Prostate gland (tissue), 2 donors: ENCODE measurements at regions not wholly inside any gene's neighbourhood (a gene's known extent, or its start where the extent isn't known, plus 50 kb on each side); places are given as distances from the start of the nearest gene placed in this dataset.

Source experiments
- DNase-seq: peaks from one replicate; pipeline ENCODE4 v3.0.0-alpha.2; 2019; ENCODE audit warnings: low spot score
- H3K27ac ChIP-seq, 2 donors: fragments of 200-600 bp; sonication (generic); 2 replicates each; pipeline ENCODE4 v1.5.1; 2017 to 2019
- H3K27me3 ChIP-seq: fragments of 200-600 bp; sonication (generic); replicated peaks from 2 replicates; pipeline ENCODE4 v1.5.1; 2019; ENCODE audit not compliant: insufficient read depth
- H3K36me3 ChIP-seq, 2 donors: fragments of 200-600 bp; sonication (generic); 1 replicate in 1 of 2; 2 replicates in 1 of 2; pipeline versions ENCODE4 v1.5.1 to v1.8.1; 2017 to 2019
- H3K4me1 ChIP-seq: fragments of 200-600 bp; sonication (generic); replicated peaks from 2 replicates; pipeline ENCODE4 v1.5.1; 2019
- H3K4me3 ChIP-seq, 2 donors: fragments of 200-600 bp; sonication (generic); 2 replicates each; pipeline ENCODE4 v1.5.1; 2017 to 2019
- H3K9me3 ChIP-seq: fragments of 200-600 bp; sonication (generic); 2 replicates; pipeline ENCODE4 v1.5.1; 2017
- POLR2A ChIP-seq: fragments of 450-650 bp; IDR thresholded peaks from one replicate; pipeline ENCODE4 v1.6.1; 2016; ENCODE audit warnings: antibody characterized with exemption, mild to moderate bottlenecking
- POLR2AphosphoS5 ChIP-seq: sonication (generic); formaldehyde crosslinking; IDR thresholded peaks from one replicate; pipeline ENCODE4 v1.6.1; 2017; ENCODE audit warnings: antibody characterized with exemption
- WGBS: methylation state at CpG from one replicate; pipeline ENCODE4 v1.1.5; 2018; 5-methylcytosine and 5-hydroxymethylcytosine counted together
- intact Hi-C: fragments of 100-400 bp; cut with DNase I; formaldehyde crosslinking; loops from one replicate; pipeline ENCODE4 v1.14.2; 2022
- TF ChIP-seq, protein P1 (sequence below), 4 experiments: fragments of 200-600 bp in 2 of 4; fragments of 450-650 bp in 2 of 4; sonication (generic) in 2 of 4; IDR thresholded peaks; 1 replicate in 3 of 4; 2 replicates in 1 of 4; pipeline ENCODE4 v1.5.1; 2016 to 2019; ENCODE audit warnings: antibody characterized with exemption in 4 of 4, mild to moderate bottlenecking in 2 of 4, moderate library complexity in 2 of 4

- WGBS: 82% methylated on average over 2 of the region's 2 CpGs
- TF ChIP-seq POLR2AphosphoS5 (no peak), POLR2A (no peak)
- TF ChIP-seq, protein P1, sequence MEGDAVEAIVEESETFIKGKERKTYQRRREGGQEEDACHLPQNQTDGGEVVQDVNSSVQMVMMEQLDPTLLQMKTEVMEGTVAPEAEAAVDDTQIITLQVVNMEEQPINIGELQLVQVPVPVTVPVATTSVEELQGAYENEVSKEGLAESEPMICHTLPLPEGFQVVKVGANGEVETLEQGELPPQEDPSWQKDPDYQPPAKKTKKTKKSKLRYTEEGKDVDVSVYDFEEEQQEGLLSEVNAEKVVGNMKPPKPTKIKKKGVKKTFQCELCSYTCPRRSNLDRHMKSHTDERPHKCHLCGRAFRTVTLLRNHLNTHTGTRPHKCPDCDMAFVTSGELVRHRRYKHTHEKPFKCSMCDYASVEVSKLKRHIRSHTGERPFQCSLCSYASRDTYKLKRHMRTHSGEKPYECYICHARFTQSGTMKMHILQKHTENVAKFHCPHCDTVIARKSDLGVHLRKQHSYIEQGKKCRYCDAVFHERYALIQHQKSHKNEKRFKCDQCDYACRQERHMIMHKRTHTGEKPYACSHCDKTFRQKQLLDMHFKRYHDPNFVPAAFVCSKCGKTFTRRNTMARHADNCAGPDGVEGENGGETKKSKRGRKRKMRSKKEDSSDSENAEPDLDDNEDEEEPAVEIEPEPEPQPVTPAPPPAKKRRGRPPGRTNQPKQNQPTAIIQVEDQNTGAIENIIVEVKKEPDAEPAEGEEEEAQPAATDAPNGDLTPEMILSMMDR (IDR thresholded peaks at IDR 0.05): no peak
- intact Hi-C loops: no loop called here
Measured at GRCh38 chr4:20096911-20097310, 154.8 kb upstream of the SLIT2 start.

GRCh38 chr4:20095805-20096541 lies 155.7 kb upstream of the SLIT2 start:
- H3K36me3 ChIP-seq: no peaks in the 10 kb centered on the region
- TF ChIP-seq, protein P1 (IDR thresholded peaks at IDR 0.05): no peak
- TF ChIP-seq POLR2A (no peak), POLR2AphosphoS5 (no peak)
- H3K27me3 ChIP-seq: no peaks in the 10 kb centered on the region
- no peaks in the 10 kb centered on the region for H3K9me3 ChIP-seq
- no peak overlapping the region for H3K27ac ChIP-seq
- no peak for DNase-seq
- H3K4me3 ChIP-seq: no peak overlapping the region
- no peaks in the 10 kb centered on the region for H3K4me1 ChIP-seq
- intact Hi-C loops: no loop called here
- 89% methylated on average over 4 of the region's 4 CpGs for WGBS

More at GRCh38 chr4:20096911-20097310, 154.8 kb upstream of the SLIT2 start:
- Histone ChIP-seq H3K9me3 (no peaks in the 10 kb centered on the region), H3K27ac (no peak overlapping the region), H3K4me1 (no peaks in the 10 kb centered on the region), H3K36me3 (no peaks in the 10 kb centered on the region), H3K27me3 (no peaks in the 10 kb centered on the region), H3K4me3 (no peak overlapping the region)
- no peak for DNase-seq

- no peaks in the 10 kb centered on the region for H3K36me3 ChIP-seq
- DNase-seq: no peak
- no peak overlapping the region for H3K27ac ChIP-seq
- H3K9me3 ChIP-seq: no peaks in the 10 kb centered on the region
- H3K4me1 ChIP-seq: no peaks in the 10 kb centered on the region
- 35% methylated on average over 1 of the region's 1 CpG for WGBS
- no peak overlapping the region for H3K4me3 ChIP-seq
- H3K27me3 ChIP-seq: no peaks in the 10 kb centered on the region
- intact Hi-C loops: no loop called here
- TF ChIP-seq POLR2AphosphoS5 (no peak), POLR2A (no peak)
- TF ChIP-seq, protein P1 (IDR thresholded peaks at IDR 0.05): no peak
Measured at GRCh38 chr4:20091781-20092180, 159.9 kb upstream of the SLIT2 start.

DNA sequence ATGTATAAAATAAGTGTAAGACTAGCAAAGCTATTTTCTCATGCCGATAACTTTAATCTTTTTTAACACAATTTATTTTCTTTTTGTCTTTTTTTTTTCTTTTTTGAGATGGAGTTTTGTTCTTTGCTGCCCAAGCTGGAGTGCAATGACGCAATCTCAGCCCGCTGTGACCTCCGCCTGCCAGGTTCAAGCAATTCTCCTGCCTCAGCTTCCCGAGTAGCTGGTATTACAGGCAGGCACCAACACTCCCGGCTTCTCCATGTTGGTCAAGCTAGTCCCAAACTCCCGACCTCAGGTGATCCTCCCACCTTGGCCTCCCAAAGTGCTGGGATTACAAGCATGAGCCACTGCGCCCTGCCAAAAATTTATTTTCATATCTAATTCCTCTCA lies 164.2 kb upstream of the SLIT2 start:
- H3K27ac ChIP-seq: no peak overlapping the region
- WGBS: 96% methylated on average over 8 of the region's 8 CpGs
- no peaks in the 10 kb centered on the region for H3K9me3 ChIP-seq
- TF ChIP-seq POLR2A: no peak
- TF ChIP-seq, protein P1 (IDR thresholded peaks at IDR 0.05): no peak
- no peak for TF ChIP-seq POLR2AphosphoS5
- DNase-seq: no peak
- no peak overlapping the region for H3K4me3 ChIP-seq
- no peaks in the 10 kb centered on the region for H3K36me3 ChIP-seq
- H3K4me1 ChIP-seq: no peaks in the 10 kb centered on the region
- intact Hi-C loops: no loop called here
- H3K27me3 ChIP-seq: no peaks in the 10 kb centered on the region

DNA sequence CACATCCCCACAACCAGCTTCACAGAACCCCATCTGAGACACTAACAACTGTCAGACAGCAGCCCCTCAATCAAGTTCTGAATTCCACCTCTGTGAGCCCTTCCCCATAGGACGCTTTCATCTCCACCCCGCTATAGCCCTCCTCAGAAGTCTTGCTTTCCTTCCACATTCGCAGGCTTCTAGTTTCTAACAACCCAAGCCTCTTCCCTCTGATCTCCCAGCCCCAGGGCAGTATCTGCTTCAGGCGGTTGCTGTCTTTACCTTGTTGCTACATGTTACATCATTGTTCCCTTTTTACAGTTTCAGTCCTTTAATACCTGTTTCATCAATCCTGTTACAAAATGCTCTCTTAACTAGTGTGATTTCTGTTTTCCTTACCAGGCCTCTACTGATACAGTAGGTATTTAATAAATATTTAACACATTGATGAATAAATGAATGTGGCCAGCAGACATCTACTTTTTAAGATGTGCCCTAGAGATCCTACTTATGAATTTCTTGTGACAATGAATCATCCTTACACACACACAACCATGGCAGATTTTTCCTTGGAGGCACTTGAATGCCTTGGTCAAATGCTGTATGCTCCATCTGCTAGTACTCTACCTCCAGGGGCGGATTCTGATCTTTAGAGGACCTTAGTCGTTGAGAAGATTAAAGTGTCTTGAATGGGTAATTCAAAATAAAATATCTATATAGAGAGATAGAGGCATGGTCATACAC lies 164.7 kb upstream of the SLIT2 start:
- Histone ChIP-seq H3K27me3 (no peaks in the 10 kb centered on the region), H3K9me3 (no peaks in the 10 kb centered on the region), H3K4me1 (no peaks in the 10 kb centered on the region), H3K36me3 (no peaks in the 10 kb centered on the region), H3K27ac (no peak overlapping the region), H3K4me3 (no peak overlapping the region)
- DNase-seq: no peak
- 73% methylated on average over 6 of the region's 6 CpGs for WGBS
- intact Hi-C loops: no loop called here
- TF ChIP-seq POLR2A (no peak), POLR2AphosphoS5 (no peak)
- TF ChIP-seq, protein P1 (IDR thresholded peaks at IDR 0.05): no peak
